Left lung (tissue), 4 donors: ENCODE measurements at regions not wholly inside any gene's neighbourhood (a gene's known extent, or its start where the extent isn't known, plus 50 kb on each side); places are given as distances from the start of the nearest gene placed in this dataset.

Experiments used
- ATAC-seq: fragments of 200-7000 bp; cut with Tn5 transposase; one replicate; pipeline ENCODE4 v1.9.1; 2020; ENCODE audit warnings: moderate library complexity
- DNase-seq, 4 donors: peaks; one replicate each; pipeline ENCODE4 v3.0.0-alpha.2; 2013 to 2020
- H3K27ac ChIP-seq, 2 donors: fragments of 200-600 bp; sonication (generic) in 1 of 2; one replicate each; pipeline versions ENCODE4 v1.5.0 to v1.8.0; 2020 to 2021
- H3K27me3 ChIP-seq, 2 donors: fragments of 200-600 bp; sonication (generic) in 1 of 2; one replicate each; pipeline versions ENCODE4 v1.5.0 to v1.8.0; 2020 to 2021
- H3K36me3 ChIP-seq, 2 donors: fragments of 200-600 bp; sonication (generic) in 1 of 2; one replicate each; pipeline versions ENCODE4 v1.5.0 to v1.8.0; 2020 to 2021
- H3K4me1 ChIP-seq, 2 donors: fragments of 200-600 bp; one replicate each; pipeline ENCODE4 v1.8.0; 2021
- H3K4me3 ChIP-seq, 2 donors: fragments of 200-600 bp; sonication (generic) in 1 of 2; one replicate each; pipeline versions ENCODE4 v1.5.0 to v1.8.0; 2020 to 2021; ENCODE audit warnings: mild to moderate bottlenecking in 1 of 2
- H3K9me3 ChIP-seq, 2 donors: fragments of 200-600 bp; sonication (generic) in 1 of 2; one replicate each; pipeline versions ENCODE4 v1.5.0 to v1.8.0; 2020 to 2021
- CTCF ChIP-seq, 2 donors: fragments of 200-600 bp; sonication (generic) in 1 of 2; IDR thresholded peaks; one replicate each; pipeline versions ENCODE4 v1.5.0 to v1.8.0; 2021; ENCODE audit warnings: antibody characterized with exemption in 2 of 2
- intact Hi-C, 2 donors: fragments of 100-400 bp; cut with DNase I; formaldehyde crosslinking; loops; one replicate each; pipeline versions ENCODE4 v1.11.2 to v1.14.2; 2022
- donor health status: DM: no; HTN: yes; CAD: no.
- donor health status: DM: no; HTN: no; CAD: no.

GRCh38 chr7:155138204-155138603, 68.1 kb downstream of the HTR5A start:
- intact Hi-C loops, result no loop called here
- Histone ChIP-seq H3K36me3 (no peaks in the 10 kb centered on the region), H3K4me3 (no peak overlapping the region), H3K27ac (no peak overlapping the region), H3K4me1 (no peaks in the 10 kb centered on the region), H3K9me3 (no peaks in the 10 kb centered on the region), H3K27me3 (peaks cover 0 to 35% of the 10 kb centered on the region in 2 donors)
- ATAC-seq, result no peak
- no peak for DNase-seq
- TF ChIP-seq CTCF (IDR thresholded peaks at IDR 0.05), result no peak

- Histone ChIP-seq H3K27ac (no peak overlapping the region), H3K27me3 (peaks cover 0 to 44% of the 10 kb centered on the region in 2 donors), H3K9me3 (no peaks in the 10 kb centered on the region), H3K36me3 (no peaks in the 10 kb centered on the region), H3K4me3 (no peak overlapping the region), H3K4me1 (no peaks in the 10 kb centered on the region)
- intact Hi-C loops, result no loop called here
- DNase-seq (no peak), ATAC-seq (no peak)
- TF ChIP-seq CTCF (IDR thresholded peaks at IDR 0.05), result no peak
Observed at GRCh38 chr7:155141562-155141961, 71.4 kb downstream of the HTR5A start.

GRCh38 chr7:155143381-155143780, 73.3 kb downstream of the HTR5A start:
- intact Hi-C loops, result no loop called here
- TF ChIP-seq CTCF (IDR thresholded peaks at IDR 0.05), result no peak
- H3K27me3 ChIP-seq, result peaks cover 0 to 44% of the 10 kb centered on the region in 2 donors

GRCh38 chr7:155144371-155144770, 74.2 kb downstream of the HTR5A start:
- H3K27me3 ChIP-seq, result peaks cover 0 to 43% of the 10 kb centered on the region in 2 donors
- intact Hi-C loops, result no loop called here
- no peak for TF ChIP-seq CTCF (IDR thresholded peaks at IDR 0.05)
- peaks cover 0 to 3% of the 10 kb centered on the region in 2 donors for H3K9me3 ChIP-seq
- H3K4me3 ChIP-seq, result no peak overlapping the region
- no peaks in the 10 kb centered on the region for H3K4me1 ChIP-seq
- DNase-seq, result no peak
- no peak for ATAC-seq
- H3K36me3 ChIP-seq, result no peaks in the 10 kb centered on the region
- H3K27ac ChIP-seq, result no peak overlapping the region

More at GRCh38 chr7:155143381-155143780, 73.3 kb downstream of the HTR5A start:
- Histone ChIP-seq H3K4me3 (no peak overlapping the region), H3K36me3 (no peaks in the 10 kb centered on the region), H3K9me3 (no peaks in the 10 kb centered on the region), H3K4me1 (no peaks in the 10 kb centered on the region), H3K27ac (no peak overlapping the region)
- ATAC-seq, result no peak
- DNase-seq, result no peak

GRCh38 chr7:155145477-155146255, 75.5 kb downstream of the HTR5A start:
- DNase-seq, result no peak
- intact Hi-C loops, result no loop called here
- Histone ChIP-seq H3K27me3 (peaks cover 0 to 34% of the 10 kb centered on the region in 2 donors), H3K36me3 (no peaks in the 10 kb centered on the region), H3K4me3 (no peak overlapping the region), H3K9me3 (peaks cover 0 to 3% of the 10 kb centered on the region in 2 donors), H3K4me1 (no peaks in the 10 kb centered on the region), H3K27ac (no peak overlapping the region)
- TF ChIP-seq CTCF (IDR thresholded peaks at IDR 0.05), result no peak
- ATAC-seq, result no peak
